IPS-NIHi7 (cell line): ENCODE measurements at regions not wholly inside any gene's neighbourhood (a gene's known extent, or its start where the extent isn't known, plus 50 kb on each side); places are given as distances from the start of the nearest gene placed in this dataset.
"Not testable (repeated sequence)": the region's sequence is repeated elsewhere in the genome, so short reads cannot be mapped to it uniquely, and the experiment has no call there.

ENCODE experiments used
- DNase-seq: peaks from one replicate; pipeline ENCODE4 v3.0.0; 2012; ENCODE audit warnings: mixed read lengths; ENCODE audit errors: extremely low spot score

DNA sequence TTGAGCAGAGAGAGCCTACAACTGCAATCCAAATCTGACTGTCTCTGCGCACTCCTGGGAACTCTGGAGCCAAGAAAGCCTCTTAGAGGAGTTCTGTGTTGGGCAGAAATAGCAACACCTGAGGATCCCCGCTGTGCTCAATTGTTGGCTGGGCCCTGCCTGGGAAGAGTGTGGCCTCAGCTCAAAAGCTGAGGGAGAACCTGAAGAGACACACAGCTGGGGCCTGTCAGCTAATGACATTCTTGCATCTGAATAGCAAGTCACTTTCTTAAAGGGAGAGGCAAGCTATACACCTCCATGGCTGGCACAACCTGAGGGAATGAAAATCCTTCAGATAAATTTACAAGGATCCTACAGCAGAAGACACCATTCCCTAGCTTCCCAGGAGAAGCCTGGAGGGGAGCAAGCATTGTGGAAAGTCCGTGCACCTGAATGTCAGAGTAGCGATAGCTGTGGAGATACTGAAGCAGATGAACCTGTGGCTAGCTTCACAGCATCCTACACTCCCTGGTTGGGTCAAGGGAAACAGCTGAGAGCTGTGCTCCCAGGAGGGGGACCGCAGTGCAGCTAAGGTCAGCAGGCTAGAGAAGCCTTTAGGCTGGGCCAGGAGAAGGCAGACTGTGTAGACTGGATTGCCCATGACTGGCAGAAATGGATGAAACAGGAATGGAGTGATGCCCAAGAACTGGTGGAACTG lies 159.9 kb upstream of the PFN2 start:
- DNase-seq: peak; percentile 72

GRCh38 chr3:150129166-150129565 lies 158.5 kb upstream of the PFN2 start:
- no peak for DNase-seq

DNA sequence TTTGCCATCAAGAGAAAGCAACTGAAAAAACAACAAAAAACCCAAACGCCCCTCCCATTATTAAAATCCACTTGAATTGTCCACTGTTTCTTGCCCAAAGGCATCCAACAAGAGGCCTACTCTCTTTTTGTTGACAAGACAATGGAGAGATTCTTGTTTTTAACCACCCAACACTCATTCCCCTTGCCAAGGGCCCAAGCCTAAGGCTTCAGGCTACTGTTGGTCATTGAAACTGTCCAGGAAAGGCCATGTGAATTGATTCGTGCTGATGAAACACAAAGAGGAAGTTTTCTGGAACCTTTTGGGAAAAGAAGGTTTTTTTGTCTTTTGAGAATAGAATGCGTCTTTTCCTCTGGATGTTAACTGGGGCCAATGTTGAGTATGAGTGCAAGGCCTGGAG lies 157.4 kb upstream of the PFN2 start:
- DNase-seq: no peak

- DNase-seq: no peak
These were observed 156.4 kb upstream of the PFN2 start for GRCh38 chr3:150127011-150127490.

DNA sequence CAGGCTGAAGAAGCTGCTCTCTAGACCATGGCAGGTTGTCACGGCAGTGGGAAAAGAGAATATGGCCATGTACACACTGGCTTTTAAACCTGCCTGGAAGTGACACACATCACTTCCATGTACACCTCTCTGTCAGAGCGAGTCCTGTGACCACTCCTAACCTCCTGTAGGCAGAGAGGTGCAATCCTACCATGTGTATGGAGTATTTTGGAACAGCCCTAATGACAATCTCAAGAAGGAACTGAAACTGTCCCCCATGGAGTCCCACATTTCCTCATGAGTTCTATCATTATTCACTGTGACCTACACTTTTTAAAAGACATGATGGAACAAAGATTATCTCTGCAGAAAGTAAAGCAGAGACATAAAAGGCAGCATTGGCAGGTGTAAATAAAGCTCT lies 153.4 kb upstream of the PFN2 start:
- no peak for DNase-seq

GRCh38 chr3:150123249-150123648 lies 152.6 kb upstream of the PFN2 start:
- not testable (repeated sequence) for DNase-seq

- no peak for DNase-seq
These were observed 147.5 kb upstream of the PFN2 start for GRCh38 chr3:150118219-150118618.

DNA sequence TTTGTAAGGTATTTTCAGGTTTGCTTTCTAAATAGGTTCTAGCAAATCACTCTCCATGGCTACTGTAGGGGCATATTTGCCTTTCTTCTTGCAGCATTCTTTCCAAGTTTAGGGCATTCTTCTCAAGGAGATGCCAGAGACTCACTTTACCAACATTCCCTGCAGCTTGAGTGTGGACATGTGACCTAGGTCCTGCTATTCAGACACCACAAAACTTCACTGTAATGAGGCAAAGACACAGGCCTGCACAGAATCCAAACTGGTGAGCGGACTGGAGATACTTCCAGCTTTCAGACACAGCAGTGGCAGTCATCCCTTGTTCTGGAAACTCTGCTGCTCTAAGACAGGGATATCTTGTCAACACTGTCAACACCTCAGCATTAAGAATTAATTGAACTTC lies 146.4 kb upstream of the PFN2 start:
- DNase-seq: no peak

- no peak for DNase-seq
These were observed 145.5 kb upstream of the PFN2 start for GRCh38 chr3:150116196-150116595.

- no peak for DNase-seq
These were observed 144.3 kb upstream of the PFN2 start for GRCh38 chr3:150114873-150115540.

GRCh38 chr3:150114273-150114672 lies 143.6 kb upstream of the PFN2 start:
- DNase-seq: no peak

- DNase-seq: no peak
These were observed 139.4 kb upstream of the PFN2 start for GRCh38 chr3:150110097-150110496.

DNA sequence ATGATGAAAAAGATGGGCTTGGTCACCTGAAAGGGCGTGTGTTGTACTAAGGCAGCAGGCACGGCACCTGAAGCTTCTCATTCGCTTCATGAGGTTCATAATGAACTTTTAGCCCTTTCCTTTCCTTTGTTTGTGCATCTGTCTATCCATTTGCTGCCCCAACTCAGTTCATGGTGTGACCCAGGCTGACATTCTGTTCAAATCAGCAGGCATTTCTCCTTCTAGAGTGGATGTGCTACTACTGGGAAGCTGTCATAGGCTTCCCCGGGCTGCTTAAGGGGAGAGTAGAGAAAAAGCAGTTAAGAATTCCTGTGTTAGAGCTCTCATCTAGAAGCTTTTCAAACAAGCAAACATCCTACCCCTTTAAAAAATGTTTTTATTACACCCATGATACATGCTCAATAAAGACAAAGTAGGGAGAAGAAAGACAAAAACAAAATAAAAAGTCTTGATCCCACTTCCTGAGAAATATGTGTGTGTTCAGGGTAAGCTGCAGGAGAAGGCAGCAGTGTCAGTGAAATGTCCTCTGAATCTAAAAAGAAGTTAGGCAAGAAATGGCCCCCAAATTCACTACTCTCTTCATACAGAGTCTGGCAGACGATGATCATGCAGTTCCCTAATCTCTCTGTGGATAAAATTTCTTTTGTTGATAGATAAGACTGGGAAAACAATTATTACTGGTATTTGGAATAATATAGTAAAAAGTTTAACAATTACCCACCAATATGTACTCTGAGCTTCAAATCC lies 136.9 kb upstream of the PFN2 start:
- DNase-seq: no peak

DNA sequence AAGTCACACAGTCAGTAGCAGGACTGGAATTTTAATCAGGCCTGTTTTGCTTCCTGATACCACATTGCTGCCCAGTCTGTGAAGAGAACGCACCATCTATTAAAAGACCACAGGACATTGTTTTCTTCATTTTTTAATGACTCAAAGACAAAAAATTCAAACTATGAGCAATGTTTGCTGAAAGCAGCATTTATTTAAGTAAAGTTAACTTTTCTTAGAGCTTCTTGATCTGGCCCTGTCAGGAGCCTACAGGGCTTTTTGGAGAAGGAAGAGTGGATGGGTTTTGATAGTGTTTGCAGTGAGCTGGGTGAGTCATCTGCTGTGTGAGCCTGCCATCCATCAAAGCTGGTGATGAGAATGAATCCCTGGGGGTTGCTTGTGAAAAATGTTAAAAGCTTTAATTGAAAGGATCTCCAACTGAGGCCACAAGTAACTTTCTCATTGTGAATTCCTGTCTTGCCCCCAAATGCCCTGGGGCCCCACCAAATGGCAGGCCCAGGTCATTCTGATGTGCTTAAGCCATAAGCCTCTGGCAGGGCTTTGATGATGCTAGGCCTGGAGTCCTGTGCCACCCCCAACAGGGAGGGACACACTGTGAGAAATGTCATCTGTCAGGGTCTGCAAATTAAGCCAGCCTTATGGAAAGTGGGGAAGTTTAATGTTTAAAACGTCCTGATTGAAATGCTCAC lies 136.2 kb upstream of the PFN2 start:
- peak; percentile 56 for DNase-seq

GRCh38 chr3:150105886-150106612 lies 135.4 kb upstream of the PFN2 start:
- DNase-seq: no peak

GRCh38 chr3:150105025-150105424 lies 134.3 kb upstream of the PFN2 start:
- DNase-seq: no peak

DNA sequence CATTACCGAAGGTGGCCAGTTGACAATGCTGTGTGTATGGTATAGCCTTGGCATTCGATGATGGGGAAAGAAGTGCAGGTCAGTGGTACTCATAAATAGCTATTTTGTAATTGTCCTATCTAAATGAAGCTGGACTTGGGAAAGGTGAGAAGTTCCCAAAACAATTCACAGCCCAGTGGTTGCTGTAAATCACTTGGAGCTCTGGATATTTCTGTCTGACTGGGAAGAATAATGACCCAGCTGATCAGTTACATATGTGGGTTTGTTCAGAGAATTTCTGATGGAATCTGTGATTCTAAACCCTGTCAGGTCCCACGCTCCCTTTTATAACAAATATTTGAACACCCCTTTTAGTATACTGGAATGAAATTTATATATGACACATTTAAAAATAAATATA lies 133.9 kb upstream of the PFN2 start:
- DNase-seq: no peak

GRCh38 chr3:150101016-150101415 lies 130.3 kb upstream of the PFN2 start:
- no peak for DNase-seq

DNA sequence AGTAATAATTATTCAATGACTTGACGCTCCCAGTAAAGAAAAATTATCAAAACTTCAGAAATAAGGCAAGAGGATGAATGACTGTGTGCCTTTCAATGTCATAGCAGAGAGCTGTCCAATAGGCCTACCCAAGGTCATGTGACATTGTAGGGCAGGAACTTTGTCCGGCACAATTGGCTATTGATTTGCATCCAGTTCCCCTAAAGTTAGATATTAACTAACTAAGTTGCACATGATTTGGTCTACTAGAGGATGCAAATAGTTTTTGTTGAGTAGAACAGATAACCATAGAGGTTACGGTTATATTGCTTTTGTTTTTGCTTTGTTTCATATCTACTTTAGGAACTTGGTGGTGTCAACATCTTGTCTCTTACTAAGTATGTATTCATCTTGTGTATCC lies 127.9 kb upstream of the PFN2 start:
- no peak for DNase-seq

- DNase-seq: no peak
These were observed 126.8 kb upstream of the PFN2 start for GRCh38 chr3:150097588-150097890.

DNA sequence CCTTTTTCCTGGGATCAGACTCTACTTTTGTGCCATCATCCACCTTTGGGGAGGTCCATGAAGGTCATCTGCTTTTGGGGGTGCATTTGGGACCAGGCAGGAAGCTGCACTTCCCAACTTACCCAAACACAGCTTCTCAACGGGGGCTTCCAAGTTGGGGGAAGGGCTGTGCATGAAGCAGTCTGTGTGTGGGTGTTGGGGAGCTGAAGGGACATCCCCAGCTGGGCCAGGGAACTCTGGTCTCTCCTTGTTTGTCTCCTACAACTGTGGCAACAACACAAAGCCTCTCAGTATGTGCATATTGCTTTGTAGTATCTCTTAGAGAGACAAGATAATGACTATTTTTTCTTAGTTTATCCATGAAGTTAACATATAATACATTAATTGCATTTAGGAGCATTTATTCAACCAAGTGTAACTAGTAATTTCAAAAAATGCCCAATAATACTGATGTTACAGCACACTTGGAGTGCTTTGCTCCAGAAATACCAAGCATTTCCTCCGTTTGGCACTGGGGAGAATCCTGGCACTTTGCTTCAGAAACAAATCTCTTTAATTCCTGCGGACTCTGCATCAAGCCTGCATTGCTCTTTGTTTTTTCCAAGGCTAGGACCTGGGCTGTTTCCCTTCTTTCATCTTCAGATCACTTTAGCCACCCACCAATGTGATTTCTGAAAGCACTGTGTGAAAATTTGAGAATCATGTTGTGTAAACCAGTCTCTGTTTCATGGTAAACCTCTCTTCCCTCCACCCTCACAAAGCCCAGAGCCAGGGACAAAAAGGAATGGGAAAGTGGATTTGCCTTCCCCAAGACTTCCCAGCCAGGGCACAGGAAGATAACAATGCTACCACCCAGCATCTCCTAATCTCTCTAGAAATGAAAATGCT lies 126.2 kb upstream of the PFN2 start:
- DNase-seq: no peak
